ENCODE measurements at regions not wholly inside any gene's neighbourhood (a gene's known extent, or its start where the extent isn't known, plus 50 kb on each side); places are given as distances from the start of the nearest gene placed in this dataset.
A peak's percentile ranks its signal among the peaks of the same experiment; 100 is the strongest.

DNA sequence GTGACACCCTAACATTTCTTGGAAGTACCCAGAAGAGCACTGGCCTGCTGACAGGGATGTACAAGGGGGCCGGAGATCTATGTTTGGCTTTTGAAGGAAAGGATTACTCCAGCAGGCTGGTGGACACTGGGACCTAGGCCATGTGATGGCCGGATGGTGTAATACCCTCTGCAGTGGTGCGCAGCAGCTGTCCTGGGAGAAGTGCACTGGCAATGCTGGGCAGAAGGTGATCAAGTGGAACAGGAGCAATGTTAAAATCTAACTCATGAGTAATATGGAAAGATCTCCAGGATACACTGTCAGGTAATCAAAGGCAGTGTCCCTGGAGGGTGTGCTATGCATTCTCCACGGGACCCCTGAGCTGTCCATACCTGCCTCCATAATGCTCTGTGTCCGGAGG is 71.2 kb upstream of the POMGNT2 start:
- no peak for DNase-seq

DNA sequence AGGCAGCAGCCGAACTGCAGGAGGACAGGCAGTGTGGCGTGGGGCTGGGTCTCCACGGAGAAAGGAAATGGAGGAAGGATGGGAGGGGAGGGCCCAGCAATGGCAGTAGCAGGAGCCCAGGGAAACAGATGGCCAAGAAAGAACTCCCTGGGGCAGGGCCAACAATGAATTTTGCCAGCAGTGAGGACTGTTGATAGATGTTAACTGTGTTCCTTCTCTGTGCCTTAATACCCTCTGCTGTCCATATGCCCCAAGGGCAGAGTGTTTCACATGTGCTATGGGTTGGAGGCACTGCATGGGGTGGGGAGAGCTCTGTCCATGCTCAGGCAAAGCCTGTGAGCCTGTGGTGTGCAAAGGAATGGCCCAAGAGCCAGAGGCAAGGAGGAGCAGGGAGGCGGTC is 70.8 kb upstream of the POMGNT2 start:
- DNase-seq, result no peak

DNA sequence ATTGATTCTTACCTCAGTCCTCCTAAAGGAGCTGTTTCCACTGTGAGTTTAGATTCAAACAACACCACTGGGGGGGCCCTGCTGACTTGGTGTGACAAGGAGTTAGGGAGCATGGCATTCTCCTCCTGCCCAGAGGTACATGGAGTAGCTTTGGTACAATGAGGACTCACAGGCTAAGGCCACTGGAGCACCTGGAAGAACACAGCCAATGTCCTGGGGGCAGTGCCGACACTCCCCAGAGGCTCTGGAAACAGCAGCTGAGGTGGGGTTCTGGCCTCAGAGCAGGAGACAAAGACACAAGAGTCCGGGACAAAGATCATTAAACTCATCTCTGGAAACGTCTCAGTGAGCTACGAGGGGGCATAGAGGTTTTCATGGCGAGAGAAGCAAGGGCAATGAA is 69.7 kb upstream of the POMGNT2 start:
- no peak for DNase-seq

DNA sequence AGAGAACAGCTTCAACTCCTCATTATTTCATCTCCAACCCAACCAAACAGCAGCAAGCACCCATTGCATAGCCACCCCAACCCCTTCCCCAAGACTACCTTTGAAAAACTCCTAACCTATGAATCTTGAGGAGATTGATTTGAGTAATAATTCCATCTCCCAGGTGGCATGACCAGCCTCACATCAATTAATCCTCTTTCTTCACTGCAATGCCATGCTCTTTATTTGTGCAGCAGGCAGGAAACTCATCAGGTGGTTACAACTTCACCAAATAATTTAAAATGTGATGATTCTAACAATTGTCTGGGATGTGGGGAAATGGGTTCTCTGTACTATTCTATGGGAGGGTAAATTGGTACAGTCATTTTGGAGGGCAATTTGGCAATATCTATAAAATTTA is 68.1 kb upstream of the POMGNT2 start:
- DNase-seq, result no peak

DNA sequence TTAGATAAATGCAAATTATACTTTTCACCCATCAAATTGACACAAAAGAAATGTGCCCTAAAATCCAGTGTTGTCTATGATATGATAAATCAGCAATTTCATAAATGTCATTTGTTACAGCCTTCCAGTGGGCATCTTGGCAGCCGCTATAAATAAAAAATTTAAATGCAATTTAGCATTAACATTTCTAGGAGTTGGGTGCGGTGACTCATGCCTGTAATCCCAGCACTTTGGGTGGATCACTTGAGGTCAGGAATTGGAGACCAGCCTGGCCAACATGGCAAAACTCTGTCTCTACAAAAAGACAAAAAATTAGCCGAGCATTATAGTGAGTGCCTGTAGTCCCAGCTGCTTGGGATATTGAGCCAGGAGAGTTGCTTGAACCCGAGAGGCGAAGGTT is 65.9 kb upstream of the POMGNT2 start:
- no peak for DNase-seq

DNA sequence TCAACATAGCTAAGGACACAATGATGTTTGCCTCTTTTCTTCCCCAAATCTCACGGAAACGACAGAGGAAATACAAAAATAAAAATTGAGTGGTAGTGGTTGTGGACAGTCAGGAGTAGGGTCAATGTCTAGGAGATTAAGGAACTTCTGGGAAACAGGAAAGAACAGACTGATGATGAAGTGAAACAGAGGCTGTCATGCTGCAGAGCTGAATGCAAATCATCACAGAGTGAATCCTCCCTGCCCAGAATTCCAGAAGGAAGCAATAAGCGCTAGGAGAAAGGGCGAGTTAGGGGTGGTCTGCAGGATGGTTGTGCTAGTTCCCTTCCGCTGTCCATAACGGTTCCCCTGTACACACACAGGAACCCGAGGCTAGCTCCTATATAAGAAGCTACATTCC is 64.7 kb upstream of the POMGNT2 start:
- no peak for DNase-seq

DNA sequence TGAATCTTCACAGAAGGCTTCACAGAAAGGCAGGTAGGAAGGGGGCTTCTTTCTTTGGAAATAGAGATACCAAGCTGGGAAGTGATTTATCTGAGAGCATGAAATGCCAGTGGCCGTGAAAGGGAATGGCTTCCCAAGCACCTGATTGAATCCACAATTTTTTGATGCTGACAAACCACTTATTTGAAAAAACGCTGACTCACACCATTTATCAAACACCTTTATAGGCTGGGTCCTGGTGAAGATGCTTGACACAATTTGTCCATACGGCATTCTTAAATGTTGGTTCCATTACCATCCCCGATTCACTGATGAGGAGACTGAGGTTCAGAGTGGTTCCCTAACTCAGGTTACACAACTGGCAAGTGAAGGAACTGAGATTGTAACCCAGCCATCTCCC is 64.1 kb upstream of the POMGNT2 start:
- no peak for DNase-seq

DNA sequence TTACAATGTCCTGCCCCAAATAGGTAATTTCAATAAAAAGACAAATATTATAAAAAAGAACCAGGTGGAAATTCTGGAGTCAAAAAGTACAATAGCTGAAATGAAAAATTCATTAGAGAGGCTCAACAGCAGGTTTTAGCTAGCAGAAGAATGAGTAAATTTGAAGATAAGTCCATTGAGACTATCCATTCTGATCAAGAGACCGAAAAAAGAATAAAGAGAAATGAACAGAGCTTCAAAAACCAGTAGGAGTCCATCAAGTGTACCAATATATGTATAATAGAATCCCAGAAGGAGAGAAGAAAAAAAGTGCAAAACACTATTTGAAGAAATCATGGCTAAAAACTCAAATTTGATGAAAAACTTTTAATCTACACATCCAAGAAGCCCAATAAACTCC is 60.5 kb upstream of the POMGNT2 start:
- no peak for DNase-seq

DNA sequence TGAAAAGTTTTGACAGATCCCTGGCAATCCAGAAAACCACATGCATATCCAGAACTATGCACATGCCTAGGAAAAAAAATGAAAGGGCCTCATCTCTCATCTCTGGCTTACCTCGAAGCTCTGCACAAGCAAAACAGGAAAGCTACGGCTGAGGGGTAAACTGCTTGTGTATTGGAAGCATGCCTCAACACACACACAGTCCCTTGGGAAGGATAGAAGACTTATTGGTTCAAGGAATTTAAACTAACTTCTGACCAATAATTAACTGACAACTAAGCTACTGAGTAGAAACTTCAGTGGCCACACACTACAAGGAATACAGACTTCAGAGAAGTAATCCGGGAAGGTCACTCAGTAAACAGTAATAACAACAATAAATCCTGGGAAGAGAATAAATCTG is 59.9 kb upstream of the POMGNT2 start:
- no peak for DNase-seq

DNA sequence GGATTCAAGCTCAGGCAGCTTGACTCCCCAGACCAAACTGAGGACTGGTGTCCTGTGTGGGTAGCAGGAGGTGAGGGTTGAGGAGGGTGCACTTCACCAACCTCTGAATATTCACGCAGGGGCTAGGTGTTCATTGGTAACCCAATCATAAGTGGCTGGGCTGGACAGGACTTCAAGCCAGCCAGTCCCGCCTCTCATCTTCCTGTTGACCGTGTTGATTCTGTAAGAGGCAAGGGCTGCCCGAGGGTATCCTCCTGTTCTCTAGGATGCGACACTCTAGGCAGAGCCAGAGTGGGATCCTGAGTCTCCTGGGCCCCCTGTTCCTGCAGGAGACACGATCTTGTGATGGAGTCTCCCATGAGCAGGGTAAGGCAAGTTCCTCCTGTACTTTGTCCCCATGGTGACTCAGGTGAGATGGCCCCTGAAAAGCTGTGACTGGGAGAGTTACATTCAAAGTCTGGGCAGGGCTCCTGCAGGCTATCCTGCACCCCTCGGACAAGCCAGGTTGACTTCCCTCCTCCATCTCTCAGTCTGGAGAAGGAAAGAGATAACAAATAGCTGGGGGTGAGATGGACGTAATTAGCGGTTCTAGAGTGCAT is 58.1 kb upstream of the POMGNT2 start:
- no peak for DNase-seq

DNA sequence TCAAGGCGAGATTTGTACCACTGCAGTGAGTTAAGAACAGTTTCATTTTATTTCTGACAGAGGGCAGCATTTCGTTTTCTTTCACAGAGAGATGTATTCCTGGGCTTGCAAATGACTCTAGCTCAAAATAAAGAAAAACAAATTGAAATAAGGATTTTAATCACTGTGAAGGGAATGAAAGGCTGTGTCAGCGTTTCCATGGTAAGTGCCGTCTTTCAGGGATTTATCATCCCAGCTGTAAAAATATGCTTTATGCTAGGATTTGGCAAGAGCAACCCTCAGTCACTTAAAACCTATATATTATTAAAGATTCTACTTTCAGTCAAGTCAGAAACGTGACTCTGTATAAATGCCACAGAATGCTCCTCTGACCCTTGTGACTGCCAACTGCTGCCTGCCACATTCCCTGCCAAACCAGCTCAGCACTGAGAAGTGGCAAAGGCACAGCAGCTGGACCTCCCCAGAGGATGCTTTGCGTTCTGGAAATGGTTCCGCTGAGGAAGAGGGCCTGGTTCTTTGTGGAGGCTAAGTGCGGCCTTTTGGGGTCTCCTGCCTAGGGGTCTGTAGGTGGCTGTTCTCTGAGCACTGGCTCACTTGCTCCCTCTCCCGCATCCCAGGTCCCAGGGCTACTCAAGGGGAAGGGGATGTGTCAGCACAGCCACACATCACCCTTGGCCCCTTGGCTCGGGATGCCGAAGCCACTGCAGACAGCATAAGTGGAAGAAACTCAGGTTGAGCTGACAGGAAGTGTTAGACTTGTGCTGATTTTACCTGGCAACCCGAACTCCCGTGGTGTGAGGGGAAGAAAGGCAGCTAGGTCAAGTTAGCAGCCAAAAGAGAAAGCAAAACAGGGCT is 56.6 kb upstream of the POMGNT2 start:
- DNase-seq, result peak; percentile 40

DNA sequence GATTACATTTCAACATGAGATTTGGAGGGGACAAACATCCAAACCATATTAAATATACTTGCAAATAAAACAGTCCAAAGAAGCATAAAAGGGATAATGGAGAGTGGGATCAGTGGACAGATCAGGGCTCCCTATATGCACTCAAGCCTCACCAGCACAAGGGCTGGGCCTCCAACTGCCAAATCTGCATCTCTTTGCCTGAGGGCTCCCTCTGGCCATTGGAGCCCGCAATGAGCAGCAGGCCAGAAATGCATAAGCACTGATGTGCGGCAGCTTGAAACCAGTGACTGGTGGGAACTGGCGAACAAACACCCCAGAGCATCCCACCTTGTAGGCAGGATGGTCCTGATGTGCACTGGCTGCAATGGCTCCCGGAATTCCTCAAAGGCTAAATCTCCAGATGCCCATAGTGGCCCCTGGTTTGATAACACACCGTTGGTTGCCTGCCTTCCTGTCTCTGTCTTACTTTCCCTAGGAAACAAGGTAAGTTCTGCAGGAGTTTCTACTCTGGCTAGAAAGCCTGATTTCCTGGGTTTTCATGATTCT is 55.9 kb upstream of the POMGNT2 start:
- no peak for DNase-seq

DNA sequence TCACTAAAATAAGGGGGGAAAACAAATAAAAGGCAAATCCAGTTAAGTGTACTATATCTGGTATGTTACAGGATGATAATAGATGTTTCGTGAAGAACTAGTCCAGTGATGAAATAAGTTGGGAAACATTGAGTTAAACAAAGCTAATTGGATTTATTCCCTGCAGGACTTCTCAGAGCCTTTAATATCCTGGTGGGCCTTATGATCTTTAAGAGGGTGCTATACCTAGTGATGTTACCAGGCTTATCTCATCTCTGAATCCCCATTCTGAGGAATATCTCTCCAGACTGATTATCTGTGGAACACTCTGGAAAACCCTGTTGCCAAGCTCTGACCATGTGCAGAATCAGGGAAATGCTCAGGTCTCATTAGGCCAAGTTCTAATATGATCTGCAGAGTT is 54.8 kb upstream of the POMGNT2 start:
- no peak for DNase-seq

DNA sequence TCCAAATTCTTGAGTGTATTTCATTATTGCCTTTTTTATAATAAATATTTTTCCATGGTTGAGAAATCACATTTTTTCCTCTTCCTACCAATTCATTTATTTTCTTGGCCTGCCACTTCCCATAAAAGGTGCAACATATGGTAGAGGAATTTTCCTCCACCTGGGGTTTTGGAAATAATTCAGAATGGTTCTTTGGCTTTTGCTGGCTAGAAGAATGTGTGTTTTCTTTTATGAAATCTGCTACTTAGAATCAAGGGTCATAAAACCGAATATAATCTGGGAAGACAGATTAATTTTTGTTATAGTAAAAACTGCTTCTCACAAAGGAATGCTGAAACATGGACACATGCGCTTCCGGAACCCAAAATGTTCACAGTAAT is 54.0 kb upstream of the POMGNT2 start:
- no peak for DNase-seq

DNA sequence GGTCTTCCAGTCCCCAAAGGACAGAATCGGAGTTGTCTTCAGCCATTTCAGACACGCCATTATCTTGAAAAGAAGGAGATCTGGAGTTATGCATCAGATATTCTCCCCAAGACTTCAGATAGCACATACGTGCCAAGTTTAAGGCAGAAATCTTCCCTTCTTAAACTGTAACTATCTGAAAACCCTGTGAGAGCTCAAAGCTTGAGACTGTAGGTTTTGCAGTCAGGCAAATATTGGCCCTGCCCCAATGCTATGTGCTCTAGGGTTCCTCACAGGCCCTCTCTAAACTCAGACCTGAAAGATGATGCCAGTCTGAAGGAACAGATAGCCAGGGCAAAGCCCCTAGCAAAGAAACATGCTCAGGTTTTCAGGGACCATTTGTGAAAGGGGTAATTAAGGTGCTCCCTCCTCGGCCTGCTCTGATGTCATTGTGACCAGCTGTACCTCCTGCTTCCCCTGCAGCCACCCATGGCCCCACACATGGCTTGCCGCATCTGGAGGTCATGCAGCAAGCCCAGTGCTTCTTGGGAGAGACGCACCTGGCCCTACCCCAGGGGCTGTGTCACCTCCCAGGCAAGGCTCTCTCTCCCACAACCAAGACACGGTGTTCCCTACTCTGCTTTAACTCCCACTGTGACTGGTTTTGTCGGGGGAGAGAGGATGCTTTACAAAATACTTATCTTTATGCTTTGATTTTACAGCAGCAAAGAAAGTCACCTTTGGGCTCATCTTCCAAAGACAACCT is 53.4 kb upstream of the POMGNT2 start:
- no peak for DNase-seq

DNA sequence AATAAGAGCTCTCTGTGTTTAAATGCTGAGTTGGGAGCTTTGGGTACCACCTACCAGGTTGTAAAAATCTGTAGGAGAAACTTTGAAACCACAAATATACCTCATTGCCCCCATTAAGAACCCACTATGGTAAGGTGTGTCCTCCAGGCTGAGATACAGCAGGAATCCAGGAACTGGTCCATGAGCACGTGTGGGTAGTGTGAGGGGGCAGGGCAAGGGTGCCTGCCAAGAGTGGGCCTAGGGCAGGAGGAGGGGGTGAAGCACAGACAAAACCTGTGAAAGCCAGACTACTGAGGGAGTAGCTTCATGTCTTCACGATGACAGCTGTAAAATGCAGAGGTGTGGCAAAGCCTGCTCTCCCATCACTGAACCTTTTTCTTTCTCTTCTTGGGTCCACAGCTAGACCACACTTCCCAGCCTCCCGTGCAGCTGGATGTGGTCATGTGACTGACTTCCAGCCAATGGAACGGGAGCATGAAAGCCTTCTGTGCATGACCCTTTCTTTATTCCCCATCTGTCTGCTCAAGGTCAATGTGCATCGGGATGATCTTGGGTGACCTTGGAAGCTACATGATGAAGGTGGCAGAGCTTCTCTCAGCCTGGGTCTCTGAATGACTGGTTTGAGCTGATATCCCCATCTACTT is 51.1 kb upstream of the POMGNT2 start:
- DNase-seq, result no peak

DNA sequence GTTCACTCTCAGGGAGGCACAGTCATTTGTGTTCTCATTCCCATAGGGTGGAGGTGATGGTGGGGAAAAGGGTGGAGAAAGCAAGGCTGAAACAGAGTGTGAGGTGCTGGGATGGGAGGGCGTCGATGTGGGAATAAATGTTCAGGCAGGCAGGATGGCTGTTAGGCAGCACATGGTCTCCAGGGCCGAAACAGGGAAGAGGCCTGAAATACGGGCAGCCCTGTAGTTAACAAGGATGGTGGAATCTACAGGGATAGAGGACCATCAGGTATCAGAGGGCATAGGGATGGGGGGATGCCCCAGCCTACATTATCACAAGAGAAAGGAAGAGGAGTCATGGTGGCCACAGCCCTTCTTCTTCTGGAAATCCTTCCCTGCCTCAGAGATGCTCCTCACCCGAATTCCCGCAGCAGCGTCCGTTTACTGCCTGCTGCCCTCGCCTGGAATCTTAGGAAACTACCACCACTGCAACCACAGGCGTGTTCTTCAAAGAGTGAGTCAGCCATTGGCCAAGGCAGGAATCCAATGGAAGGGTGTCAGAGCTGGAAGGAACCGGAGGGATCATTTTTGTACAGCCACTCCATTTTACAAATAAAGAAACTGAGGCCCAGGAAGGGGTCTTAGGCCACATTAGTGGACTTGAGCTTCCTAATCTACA is 49.7 kb upstream of the POMGNT2 start:
- no peak for DNase-seq
